HepG2 (cell line): ENCODE measurements at regions not wholly inside any gene's neighbourhood (a gene's known extent, or its start where the extent isn't known, plus 50 kb on each side); places are given as distances from the start of the nearest gene placed in this dataset.

Experiments
- CCDC6 ChIP-seq: sonication (generic); formaldehyde crosslinking; IDR thresholded peaks from 2 replicates; pipeline ENCODE4 v1.8.1; 2022; ENCODE audit warnings: mild to moderate bottlenecking, missing genetic modification reagents, moderate library complexity
- MAFK ChIP-seq, 2 experiments: IDR thresholded peaks in 1 of 2; conservative IDR thresholded peaks in 1 of 2; 2 replicates each; pipeline ENCODE4 v1.6.1; 2011; ENCODE audit warnings: improper control_type of control experiment in 2 of 2, low read length in 2 of 2
- MLX ChIP-seq: IDR thresholded peaks from 2 replicates; pipeline ENCODE4 v1.6.1; 2016
- PBX2 ChIP-seq: IDR thresholded peaks from 2 replicates; pipeline ENCODE4 v1.6.1; 2016; ENCODE audit warnings: control low read depth
- POLR2A ChIP-seq, 2 experiments: IDR thresholded peaks; 2 replicates each; pipeline ENCODE4 v1.6.1; 2011; ENCODE audit warnings: low read depth in 2 of 2, low read length in 2 of 2, mild to moderate bottlenecking in 1 of 2, moderate library complexity in 1 of 2; ENCODE audit not compliant: insufficient read depth in 1 of 2
- RBFOX2 ChIP-seq: fragments of 200-400 bp; formaldehyde crosslinking; IDR thresholded peaks from 2 replicates; pipeline ENCODE4 v1.6.1; 2017; ENCODE audit warnings: low read depth, mild to moderate bottlenecking, low read length
- TAF1 ChIP-seq: sonication (generic); formaldehyde crosslinking; IDR thresholded peaks from 2 replicates; pipeline ENCODE4 v1.4.0; 2020; ENCODE audit warnings: missing genetic modification reagents
- TCF7 ChIP-seq: sonication (generic); IDR thresholded peaks from 2 replicates; pipeline ENCODE4 v1.6.1; 2016; ENCODE audit warnings: antibody characterized with exemption, low read depth
- ZNF160 ChIP-seq: sonication (generic); formaldehyde crosslinking; IDR thresholded peaks from 2 replicates; pipeline ENCODE4 v1.8.0; 2022; ENCODE audit warnings: mild to moderate bottlenecking, inconsistent platforms, missing genetic modification reagents
- ZNF232 ChIP-seq: sonication (generic); formaldehyde crosslinking; IDR thresholded peaks from 2 replicates; pipeline ENCODE4 v1.4.0; 2020; ENCODE audit warnings: missing genetic modification reagents, borderline replicate concordance
- ZNF256 ChIP-seq: sonication (generic); formaldehyde crosslinking; conservative IDR thresholded peaks from 2 replicates; pipeline ENCODE4 v1.4.0; 2020; ENCODE audit warnings: missing genetic modification reagents
- ZNF441 ChIP-seq: sonication (generic); formaldehyde crosslinking; IDR thresholded peaks from 2 replicates; pipeline ENCODE4 v1.7.0; 2021; ENCODE audit warnings: missing genetic modification reagents, borderline replicate concordance
- ZNF766 ChIP-seq: sonication (generic); formaldehyde crosslinking; IDR thresholded peaks from 2 replicates; pipeline ENCODE4 v1.5.0; 2020; ENCODE audit warnings: missing genetic modification reagents, borderline replicate concordance
- TF ChIP-seq, protein P1 (sequence below): sonication (generic); formaldehyde crosslinking; IDR thresholded peaks from 2 replicates; pipeline ENCODE4 v1.5.0; 2020; ENCODE audit warnings: mild to moderate bottlenecking, missing genetic modification reagents, moderate library complexity

GRCh38 chr21:38959692-38960061, 153.9 kb downstream of the ETS2 start:
- TF ChIP-seq ZNF160 (CRISPR knock-in tag) = no peak
- no peak for TF ChIP-seq ZNF441 (CRISPR knock-in tag)
- TF ChIP-seq MLX = no peak
- TF ChIP-seq POLR2A (IDR thresholded peaks at IDR 0.05; ENCODE audit: insufficient read depth in 1 of 2, low read depth in 2 of 2, low read length in 2 of 2) = no peak; a peak in 2 of 4 replicates
- TF ChIP-seq CCDC6 (CRISPR knock-in tag) = no peak
- TF ChIP-seq PBX2 (CRISPR knock-in tag) = no peak
- TF ChIP-seq, protein P1, sequence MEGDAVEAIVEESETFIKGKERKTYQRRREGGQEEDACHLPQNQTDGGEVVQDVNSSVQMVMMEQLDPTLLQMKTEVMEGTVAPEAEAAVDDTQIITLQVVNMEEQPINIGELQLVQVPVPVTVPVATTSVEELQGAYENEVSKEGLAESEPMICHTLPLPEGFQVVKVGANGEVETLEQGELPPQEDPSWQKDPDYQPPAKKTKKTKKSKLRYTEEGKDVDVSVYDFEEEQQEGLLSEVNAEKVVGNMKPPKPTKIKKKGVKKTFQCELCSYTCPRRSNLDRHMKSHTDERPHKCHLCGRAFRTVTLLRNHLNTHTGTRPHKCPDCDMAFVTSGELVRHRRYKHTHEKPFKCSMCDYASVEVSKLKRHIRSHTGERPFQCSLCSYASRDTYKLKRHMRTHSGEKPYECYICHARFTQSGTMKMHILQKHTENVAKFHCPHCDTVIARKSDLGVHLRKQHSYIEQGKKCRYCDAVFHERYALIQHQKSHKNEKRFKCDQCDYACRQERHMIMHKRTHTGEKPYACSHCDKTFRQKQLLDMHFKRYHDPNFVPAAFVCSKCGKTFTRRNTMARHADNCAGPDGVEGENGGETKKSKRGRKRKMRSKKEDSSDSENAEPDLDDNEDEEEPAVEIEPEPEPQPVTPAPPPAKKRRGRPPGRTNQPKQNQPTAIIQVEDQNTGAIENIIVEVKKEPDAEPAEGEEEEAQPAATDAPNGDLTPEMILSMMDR (CRISPR knock-in tag) = no peak
- TF ChIP-seq ZNF256 (CRISPR knock-in tag) = no peak
- TF ChIP-seq ZNF766 (CRISPR knock-in tag) = no peak
- TF ChIP-seq ZNF232 (CRISPR knock-in tag) = no peak
- no peak for TF ChIP-seq MAFK (conservative IDR thresholded peaks at IDR 0.05 in 1 of 2, IDR thresholded peaks at IDR 0.05 in 1 of 2; ENCODE audit: low read length in 2 of 2)
- TF ChIP-seq RBFOX2 = 0 out of 2 replicates have a peak, but pooled peaks have one; percentile 61
- no peak for TF ChIP-seq TCF7
- TF ChIP-seq TAF1 (CRISPR knock-in tag) = no peak
